DOHH2 (cell line): ENCODE measurements at regions not wholly inside any gene's neighbourhood (a gene's known extent, or its start where the extent isn't known, plus 50 kb on each side); places are given as distances from the start of the nearest gene placed in this dataset.

Experiments
- H3F3A ChIP-seq: fragments of 200-600 bp; sonication (generic), shearing (Covaris generic); 2 replicates; pipeline ENCODE4 v1.6.0; 2016; ENCODE audit warnings: antibody characterized with exemption, mild to moderate bottlenecking; ENCODE audit not compliant: control insufficient read depth, insufficient read depth
- H3K27ac ChIP-seq: fragments of 200-600 bp; sonication (generic); 2 replicates; pipeline ENCODE4 v1.5.1; 2014; ENCODE audit warnings: low read depth, mild to moderate bottlenecking, low read length, moderate library complexity
- H3K27me3 ChIP-seq: fragments of 200-600 bp; sonication (generic); 2 replicates; pipeline ENCODE4 v1.6.1; 2014; ENCODE audit warnings: mild to moderate bottlenecking, low read length, mixed read lengths; ENCODE audit not compliant: control insufficient read depth
- H3K36me3 ChIP-seq: fragments of 200-600 bp; sonication (generic); 2 replicates; pipeline ENCODE4 v1.6.1; 2014; ENCODE audit warnings: mild to moderate bottlenecking, low read length, moderate library complexity, mixed read lengths; ENCODE audit not compliant: control insufficient read depth
- H3K4me1 ChIP-seq: fragments of 200-600 bp; sonication (generic); 2 replicates; pipeline ENCODE4 v1.6.1; 2014; ENCODE audit warnings: mild to moderate bottlenecking, low read length, mixed read lengths; ENCODE audit not compliant: control insufficient read depth
- H3K4me2 ChIP-seq: fragments of 200-600 bp; sonication (generic); 2 replicates; pipeline ENCODE4 v1.6.0; 2014; ENCODE audit warnings: mild to moderate bottlenecking, low read length, moderate library complexity
- H3K4me3 ChIP-seq: fragments of 200-600 bp; sonication (generic); 2 replicates; pipeline ENCODE4 v1.5.1; 2014; ENCODE audit warnings: mild to moderate bottlenecking, low read length, mixed read lengths
- H3K79me2 ChIP-seq: fragments of 200-600 bp; sonication (generic); 2 replicates; pipeline ENCODE4 v1.6.1; 2014; ENCODE audit warnings: mild to moderate bottlenecking, low read length, mixed read lengths; ENCODE audit not compliant: control insufficient read depth
- H3K9me2 ChIP-seq: fragments of 200-600 bp; sonication (generic); replicated peaks from 2 replicates; pipeline ENCODE4 v1.6.1; 2014; ENCODE audit warnings: mild to moderate bottlenecking, low read length, mixed read lengths; ENCODE audit not compliant: control insufficient read depth
- H3K9me3 ChIP-seq: fragments of 200-600 bp; sonication (generic); 2 replicates; pipeline ENCODE4 v1.6.1; 2014; ENCODE audit warnings: antibody characterized with exemption, low read length, mixed read lengths; ENCODE audit not compliant: control insufficient read depth, insufficient read depth
- H4K20me1 ChIP-seq: fragments of 200-600 bp; sonication (generic); 2 replicates; pipeline ENCODE4 v1.6.0; 2014; ENCODE audit warnings: low read depth, mild to moderate bottlenecking, antibody characterized with exemption, low read length, moderate library complexity; ENCODE audit not compliant: control insufficient read depth, insufficient read depth
- CTCF ChIP-seq: fragments of 200-600 bp; sonication (generic); IDR thresholded peaks from one replicate; pipeline ENCODE4 v1.5.1; 2014; ENCODE audit warnings: antibody characterized with exemption, mild to moderate bottlenecking, low read depth, low read length; ENCODE audit not compliant: poor library complexity, severe bottlenecking
- EZH2phosphoT487 ChIP-seq: fragments of 200-600 bp; sonication (generic); IDR thresholded peaks from 2 replicates; pipeline ENCODE4 v1.6.1; 2017; ENCODE audit warnings: borderline replicate concordance, mild to moderate bottlenecking, antibody characterized with exemption, low read length, moderate library complexity, mixed read lengths

- no peaks in the 10 kb centered on the region for H3K9me3 ChIP-seq
- H3K79me2 ChIP-seq = no peaks in the 10 kb centered on the region
- H3K27me3 ChIP-seq = no peaks in the 10 kb centered on the region
- H3F3A ChIP-seq = no peaks in the 10 kb centered on the region
- H3K9me2 ChIP-seq = no peaks in the 10 kb centered on the region
- H3K36me3 ChIP-seq = no peaks in the 10 kb centered on the region
- H3K27ac ChIP-seq = no peak overlapping the region
- H4K20me1 ChIP-seq = no peaks in the 10 kb centered on the region
- no peak overlapping the region for H3K4me3 ChIP-seq
- TF ChIP-seq CTCF (no peak), EZH2phosphoT487 (no peak)
- no peak overlapping the region for H3K4me2 ChIP-seq
- H3K4me1 ChIP-seq = no peaks in the 10 kb centered on the region
Observed at GRCh38 chr5:4374866-4375265, 765.3 kb upstream of the ADAMTS16 start.

GRCh38 chr5:4375640-4376039 is 764.5 kb upstream of the ADAMTS16 start:
- Histone ChIP-seq H3K9me3 (no peaks in the 10 kb centered on the region), H3K27me3 (no peaks in the 10 kb centered on the region), H4K20me1 (no peaks in the 10 kb centered on the region), H3K79me2 (no peaks in the 10 kb centered on the region), H3K4me1 (no peaks in the 10 kb centered on the region), H3K27ac (no peak overlapping the region), H3K36me3 (no peaks in the 10 kb centered on the region), H3K4me2 (no peak overlapping the region), H3K9me2 (no peaks in the 10 kb centered on the region), H3F3A (no peaks in the 10 kb centered on the region), H3K4me3 (no peak overlapping the region)
- TF ChIP-seq CTCF (no peak), EZH2phosphoT487 (no peak)

GRCh38 chr5:4383102-4383501 is 757.0 kb upstream of the ADAMTS16 start:
- Histone ChIP-seq H3K79me2 (no peaks in the 10 kb centered on the region), H3K4me3 (no peak overlapping the region), H3K9me3 (no peaks in the 10 kb centered on the region), H3F3A (no peaks in the 10 kb centered on the region), H3K4me1 (no peaks in the 10 kb centered on the region), H3K27me3 (no peaks in the 10 kb centered on the region), H4K20me1 (no peaks in the 10 kb centered on the region), H3K4me2 (no peak overlapping the region), H3K27ac (no peak overlapping the region), H3K9me2 (no peaks in the 10 kb centered on the region), H3K36me3 (no peaks in the 10 kb centered on the region)
- TF ChIP-seq CTCF = no peak
- TF ChIP-seq EZH2phosphoT487 = no peak
